Activated T-helper 17 cell treated with anti-CD3 and anti-CD28 coated beads, Interleukin-2, amount 50 U/mL, for 72 hours (primary cell): ENCODE measurements at regions not wholly inside any gene's neighbourhood (a gene's known extent, or its start where the extent isn't known, plus 50 kb on each side); places are given as distances from the start of the nearest gene placed in this dataset.
"Not testable (repeated sequence)": the region's sequence is repeated elsewhere in the genome, so short reads cannot be mapped to it uniquely, and the experiment has no call there.

Source experiments
- ATAC-seq: fragments of 150-1000 bp; cut with Tn5 transposase; replicated peaks from 2 replicates; pipeline ENCODE4 v1.10.0; 2021; ENCODE audit warnings: mild to moderate bottlenecking, moderate library complexity
- H3K27ac Mint-ChIP-seq: one replicate; pipeline ENCODE4 v1.8.0; 2022; ENCODE audit warnings: mixed read lengths
- H3K27me3 Mint-ChIP-seq: one replicate; pipeline ENCODE4 v1.8.0; 2022; ENCODE audit warnings: mixed read lengths
- H3K36me3 Mint-ChIP-seq: one replicate; pipeline ENCODE4 v1.8.0; 2022; ENCODE audit warnings: low read depth, mild to moderate bottlenecking, mixed read lengths
- H3K4me1 Mint-ChIP-seq: one replicate; pipeline ENCODE4 v1.8.0; 2022; ENCODE audit warnings: mixed read lengths
- H3K4me3 Mint-ChIP-seq: one replicate; pipeline ENCODE4 v1.8.0; 2022; ENCODE audit warnings: mild to moderate bottlenecking, mixed read lengths
- H3K9me3 Mint-ChIP-seq: one replicate; pipeline ENCODE4 v1.8.0; 2022; ENCODE audit warnings: mixed read lengths

GRCh38 chr4:104906276-104906675, 240.4 kb upstream of the TET2 start:
- Mint-ChIP-seq H3K27me3 (peaks cover 2% of the 10 kb centered on the region), H3K36me3 (no peaks in the 10 kb centered on the region), H3K4me3 (no peak overlapping the region), H3K9me3 (peaks cover 2% of the 10 kb centered on the region), H3K27ac (no peak overlapping the region), H3K4me1 (no peaks in the 10 kb centered on the region)
- ATAC-seq = no peak

- no peak overlapping the region for H3K4me3 Mint-ChIP-seq
- H3K9me3 Mint-ChIP-seq = peaks cover 7% of the 10 kb centered on the region
- no peak overlapping the region for H3K27ac Mint-ChIP-seq
- H3K4me1 Mint-ChIP-seq = no peaks in the 10 kb centered on the region
- no peaks in the 10 kb centered on the region for H3K36me3 Mint-ChIP-seq
- no peak for ATAC-seq
- H3K27me3 Mint-ChIP-seq = peaks cover 4% of the 10 kb centered on the region
Observed at GRCh38 chr4:104907074-104907649, 239.5 kb upstream of the TET2 start.

GRCh38 chr4:104907991-104908390, 238.7 kb upstream of the TET2 start:
- peaks cover 4% of the 10 kb centered on the region for H3K27me3 Mint-ChIP-seq
- no peak overlapping the region for H3K4me3 Mint-ChIP-seq
- H3K4me1 Mint-ChIP-seq = no peaks in the 10 kb centered on the region
- H3K36me3 Mint-ChIP-seq = no peaks in the 10 kb centered on the region
- no peak overlapping the region for H3K27ac Mint-ChIP-seq
- no peak for ATAC-seq
- peaks cover 10% of the 10 kb centered on the region for H3K9me3 Mint-ChIP-seq

- ATAC-seq = no peak
- H3K27ac Mint-ChIP-seq = no peak overlapping the region
- no peaks in the 10 kb centered on the region for H3K36me3 Mint-ChIP-seq
- H3K4me1 Mint-ChIP-seq = no peaks in the 10 kb centered on the region
- no peak overlapping the region for H3K4me3 Mint-ChIP-seq
- peaks cover 10% of the 10 kb centered on the region for H3K9me3 Mint-ChIP-seq
- H3K27me3 Mint-ChIP-seq = peaks cover 4% of the 10 kb centered on the region
Observed at GRCh38 chr4:104909376-104909775, 237.3 kb upstream of the TET2 start.

GRCh38 chr4:104912518-104912917, 234.2 kb upstream of the TET2 start:
- no peak for ATAC-seq
- peaks cover 14% of the 10 kb centered on the region for H3K9me3 Mint-ChIP-seq
- no peaks in the 10 kb centered on the region for H3K4me1 Mint-ChIP-seq
- peaks cover 4% of the 10 kb centered on the region for H3K27me3 Mint-ChIP-seq
- H3K27ac Mint-ChIP-seq = no peak overlapping the region
- no peak overlapping the region for H3K4me3 Mint-ChIP-seq
- H3K36me3 Mint-ChIP-seq = no peaks in the 10 kb centered on the region

- Mint-ChIP-seq H3K27ac (no peak overlapping the region), H3K9me3 (peaks cover 14% of the 10 kb centered on the region), H3K27me3 (peaks cover 4% of the 10 kb centered on the region), H3K4me1 (no peaks in the 10 kb centered on the region), H3K4me3 (no peak overlapping the region), H3K36me3 (no peaks in the 10 kb centered on the region)
- ATAC-seq = no peak
Observed at GRCh38 chr4:104915373-104915772, 231.3 kb upstream of the TET2 start.

GRCh38 chr4:104915864-104916263, 230.8 kb upstream of the TET2 start:
- no peaks in the 10 kb centered on the region for H3K36me3 Mint-ChIP-seq
- peaks cover 4% of the 10 kb centered on the region for H3K27me3 Mint-ChIP-seq
- ATAC-seq = no peak
- H3K4me3 Mint-ChIP-seq = no peak overlapping the region
- no peaks in the 10 kb centered on the region for H3K4me1 Mint-ChIP-seq
- no peak overlapping the region for H3K27ac Mint-ChIP-seq
- peaks cover 14% of the 10 kb centered on the region for H3K9me3 Mint-ChIP-seq

- Mint-ChIP-seq H3K9me3 (peaks cover 4% of the 10 kb centered on the region), H3K4me3 (no peak overlapping the region), H3K4me1 (no peaks in the 10 kb centered on the region), H3K36me3 (no peaks in the 10 kb centered on the region), H3K27me3 (no peaks in the 10 kb centered on the region), H3K27ac (no peak overlapping the region)
- ATAC-seq = no peak
Observed at GRCh38 chr4:104919406-104919805, 227.3 kb upstream of the TET2 start.

- Mint-ChIP-seq H3K36me3 (no peaks in the 10 kb centered on the region), H3K4me1 (peaks cover 17% of the 10 kb centered on the region), H3K9me3 (peaks cover 5% of the 10 kb centered on the region), H3K4me3 (peak overlapping the region; percentile 36), H3K27ac (no peak overlapping the region), H3K27me3 (no peaks in the 10 kb centered on the region)
- no peak for ATAC-seq
Observed at GRCh38 chr4:104930298-104930697, 216.4 kb upstream of the TET2 start.

GRCh38 chr4:104930745-104931736, 215.6 kb upstream of the TET2 start:
- ATAC-seq, H3K36me3 Mint-ChIP-seq, H3K9me3 Mint-ChIP-seq, H3K27me3 Mint-ChIP-seq: not testable (repeated sequence)
- Mint-ChIP-seq H3K4me3 (peak overlapping the region; percentile 36), H3K27ac (peak overlapping the region; percentile 78), H3K4me1 (peaks cover 17% of the 10 kb centered on the region)

- Mint-ChIP-seq H3K9me3 (no peaks in the 10 kb centered on the region), H3K4me1 (peaks cover 4% of the 10 kb centered on the region), H3K36me3 (no peaks in the 10 kb centered on the region), H3K4me3 (no peak overlapping the region), H3K27ac (peak overlapping the region; percentile 5), H3K27me3 (no peaks in the 10 kb centered on the region)
- no peak for ATAC-seq
Observed at GRCh38 chr4:104938624-104939023, 208.1 kb upstream of the TET2 start.

- no peaks in the 10 kb centered on the region for H3K36me3 Mint-ChIP-seq
- H3K27ac Mint-ChIP-seq = no peak overlapping the region
- H3K4me1 Mint-ChIP-seq = peaks cover 4% of the 10 kb centered on the region
- no peak for ATAC-seq
- H3K27me3 Mint-ChIP-seq = no peaks in the 10 kb centered on the region
- no peak overlapping the region for H3K4me3 Mint-ChIP-seq
- no peaks in the 10 kb centered on the region for H3K9me3 Mint-ChIP-seq
Observed at GRCh38 chr4:104940927-104941326, 205.7 kb upstream of the TET2 start.

- Mint-ChIP-seq H3K4me3 (no peak overlapping the region), H3K27me3 (no peaks in the 10 kb centered on the region), H3K27ac (no peak overlapping the region), H3K4me1 (peaks cover 4% of the 10 kb centered on the region), H3K9me3 (no peaks in the 10 kb centered on the region), H3K36me3 (no peaks in the 10 kb centered on the region)
- peak; percentile 80 for ATAC-seq
Observed at GRCh38 chr4:104941661-104942062, 205.0 kb upstream of the TET2 start.

- peak overlapping the region; percentile 19 for H3K27ac Mint-ChIP-seq
- ATAC-seq = peak; percentile 84
Observed at GRCh38 chr4:104942990-104943743, 203.5 kb upstream of the TET2 start.

More at GRCh38 chr4:104942990-104943743, 203.5 kb upstream of the TET2 start:
- Mint-ChIP-seq H3K4me1 (peaks cover 4% of the 10 kb centered on the region), H3K27me3 (no peaks in the 10 kb centered on the region), H3K4me3 (peak overlapping the region; percentile 3), H3K9me3 (no peaks in the 10 kb centered on the region), H3K36me3 (no peaks in the 10 kb centered on the region)
